ENCODE measurements at regions not wholly inside any gene's neighbourhood (a gene's known extent, or its start where the extent isn't known, plus 50 kb on each side); places are given as distances from the start of the nearest gene placed in this dataset.

DNA sequence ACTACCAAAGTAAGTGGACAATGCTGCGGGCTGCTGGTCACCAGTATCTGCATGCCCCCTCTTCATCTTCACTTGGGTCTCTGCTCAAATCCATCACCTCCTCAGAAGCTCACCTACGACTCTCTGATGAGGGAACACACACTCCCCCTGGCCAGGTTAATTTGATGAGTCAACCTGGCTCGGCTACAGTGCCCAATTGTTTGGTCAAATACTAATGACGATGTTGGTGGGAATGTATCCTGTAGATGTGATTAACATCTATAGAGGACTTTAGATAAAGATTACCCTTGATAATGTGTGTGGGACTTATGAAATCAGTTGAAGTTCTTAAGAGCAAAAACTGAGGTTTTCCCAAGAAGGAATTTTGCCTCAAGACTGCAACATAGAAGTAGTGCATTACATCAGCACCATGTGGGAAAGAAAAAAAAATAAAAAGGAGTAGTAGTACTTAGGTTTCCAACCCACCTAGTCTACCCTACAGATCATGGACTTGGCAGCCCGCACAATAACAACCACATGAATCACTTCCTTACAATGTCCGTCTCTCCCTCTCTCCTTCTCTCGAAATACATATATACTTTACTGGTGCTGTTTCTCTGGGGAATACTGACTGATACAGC lies 467.3 kb downstream of the DNAH5 start:
- TF ChIP-seq, protein P1, sequence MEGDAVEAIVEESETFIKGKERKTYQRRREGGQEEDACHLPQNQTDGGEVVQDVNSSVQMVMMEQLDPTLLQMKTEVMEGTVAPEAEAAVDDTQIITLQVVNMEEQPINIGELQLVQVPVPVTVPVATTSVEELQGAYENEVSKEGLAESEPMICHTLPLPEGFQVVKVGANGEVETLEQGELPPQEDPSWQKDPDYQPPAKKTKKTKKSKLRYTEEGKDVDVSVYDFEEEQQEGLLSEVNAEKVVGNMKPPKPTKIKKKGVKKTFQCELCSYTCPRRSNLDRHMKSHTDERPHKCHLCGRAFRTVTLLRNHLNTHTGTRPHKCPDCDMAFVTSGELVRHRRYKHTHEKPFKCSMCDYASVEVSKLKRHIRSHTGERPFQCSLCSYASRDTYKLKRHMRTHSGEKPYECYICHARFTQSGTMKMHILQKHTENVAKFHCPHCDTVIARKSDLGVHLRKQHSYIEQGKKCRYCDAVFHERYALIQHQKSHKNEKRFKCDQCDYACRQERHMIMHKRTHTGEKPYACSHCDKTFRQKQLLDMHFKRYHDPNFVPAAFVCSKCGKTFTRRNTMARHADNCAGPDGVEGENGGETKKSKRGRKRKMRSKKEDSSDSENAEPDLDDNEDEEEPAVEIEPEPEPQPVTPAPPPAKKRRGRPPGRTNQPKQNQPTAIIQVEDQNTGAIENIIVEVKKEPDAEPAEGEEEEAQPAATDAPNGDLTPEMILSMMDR (IDR thresholded peaks at IDR 0.05) = no peak
- TF ChIP-seq POLR2A (IDR thresholded peaks at IDR 0.05) = no peak

Data from breast epithelium (tissue), 3 donors.